SK-N-SH (cell line): ENCODE measurements at regions not wholly inside any gene's neighbourhood (a gene's known extent, or its start where the extent isn't known, plus 50 kb on each side); places are given as distances from the start of the nearest gene placed in this dataset.
"Not testable (repeated sequence)": the region's sequence is repeated elsewhere in the genome, so short reads cannot be mapped to it uniquely, and the experiment has no call there.

Experiments used
- CTCF ChIA-PET: fragments of 300-600, 350-600 bp; formaldehyde crosslinking; extraction: SDS; loops from one replicate; lab custom pipeline; 2021; lab: Yijun Ruan, JAX
- POLR2A ChIA-PET: fragments of 350-600 bp; sonication (Branson Sonifier 250); formaldehyde crosslinking; extraction: SDS; loops from one replicate; lab custom pipeline; 2020; ENCODE audit warnings: antibody characterized with exemption, inconsistent platforms; lab: Yijun Ruan, JAX
- DNase-seq: peaks from one replicate; pipeline ENCODE4 v3.0.0; 2012
- H2AFZ ChIP-seq: fragments of 200-600 bp; sonication (generic); 2 replicates; pipeline ENCODE4 v1.8.1; 2016; ENCODE audit warnings: antibody characterized with exemption, mild to moderate bottlenecking, low read depth
- H3F3A ChIP-seq: fragments of 200-600 bp; sonication (generic); replicated peaks from 2 replicates; pipeline ENCODE3; 2016; ENCODE audit warnings: antibody characterized with exemption, mild to moderate bottlenecking; ENCODE audit not compliant: insufficient read depth
- H3K27ac ChIP-seq, 2 experiments: fragments of 200-500 bp in 1 of 2; fragments of 200-600 bp in 1 of 2; sonication (Bioruptor generic) in 1 of 2; sonication (generic), shearing (Covaris generic) in 1 of 2; 2 replicates each; pipeline versions ENCODE4 v1.5.1 to v1.6.1; 2014 to 2016; ENCODE audit warnings: low read depth in 2 of 2, inconsistent platforms in 1 of 2, low read length in 1 of 2, mild to moderate bottlenecking in 1 of 2, mixed read lengths in 1 of 2
- H3K27me3 ChIP-seq: fragments of 200-600 bp; sonication (generic), shearing (Covaris generic); 2 replicates; pipeline ENCODE4 v1.6.1; 2016; ENCODE audit warnings: mixed run types; ENCODE audit not compliant: insufficient read depth
- H3K36me3 ChIP-seq, 2 experiments: fragments of 200-500 bp in 1 of 2; fragments of 200-600 bp in 1 of 2; sonication (Bioruptor generic) in 1 of 2; sonication (generic) in 1 of 2; replicated peaks in 1 of 2; 2 replicates each; pipeline versions ENCODE3 to v1.5.1; 2014 to 2016; ENCODE audit warnings: low read length in 1 of 2, mild to moderate bottlenecking in 1 of 2; ENCODE audit not compliant: insufficient read depth in 2 of 2, control insufficient read depth in 1 of 2
- H3K4me1 ChIP-seq, 2 experiments: fragments of 200-500 bp in 1 of 2; fragments of 200-600 bp in 1 of 2; sonication (Bioruptor generic) in 1 of 2; sonication (generic), shearing (Covaris generic) in 1 of 2; 2 replicates each; pipeline versions ENCODE4 v1.5.1 to v1.6.1; 2014 to 2016; ENCODE audit warnings: low read depth in 1 of 2, low read length in 1 of 2, mixed run types in 1 of 2; ENCODE audit not compliant: insufficient read depth in 2 of 2, control insufficient read depth in 1 of 2
- H3K4me2 ChIP-seq: fragments of 200-600 bp; sonication (generic), shearing (Covaris generic); 2 replicates; pipeline ENCODE4 v1.6.1; 2017; ENCODE audit warnings: mixed run types
- H3K4me3 ChIP-seq, 2 experiments: fragments of 200-500 bp in 1 of 2; fragments of 200-600 bp in 1 of 2; sonication (Bioruptor generic) in 1 of 2; sonication (generic), shearing (Covaris generic) in 1 of 2; 2 replicates each; pipeline versions ENCODE4 v1.5.1 to v1.8.1; 2014 to 2016; ENCODE audit warnings: low read depth in 2 of 2, inconsistent platforms in 1 of 2, low read length in 1 of 2, mild to moderate bottlenecking in 1 of 2, mixed read lengths in 1 of 2, moderate library complexity in 1 of 2
- H3K79me2 ChIP-seq: fragments of 200-600 bp; sonication (generic); 2 replicates; pipeline ENCODE4 v1.8.1; 2017; ENCODE audit warnings: mild to moderate bottlenecking; ENCODE audit not compliant: insufficient read depth
- H3K9ac ChIP-seq: fragments of 200-600 bp; sonication (generic); 2 replicates; pipeline ENCODE4 v1.6.1; 2017; ENCODE audit warnings: mixed run types
- H3K9me2 ChIP-seq: fragments of 200-600 bp; sonication (generic); 2 replicates; pipeline ENCODE4 v1.6.1; 2017; ENCODE audit warnings: mixed run types
- H3K9me3 ChIP-seq: fragments of 200-600 bp; sonication (generic); 2 replicates; pipeline ENCODE4 v1.6.1; 2017; ENCODE audit warnings: mixed run types, mild to moderate bottlenecking, moderate library complexity
- H4K20me1 ChIP-seq: fragments of 200-600 bp; sonication (generic); 2 replicates; pipeline ENCODE4 v1.6.1; 2017; ENCODE audit warnings: mild to moderate bottlenecking, mixed run types; ENCODE audit not compliant: insufficient read depth
- CHD2 ChIP-seq: fragments of 150-350 bp; IDR thresholded peaks from 2 replicates; pipeline ENCODE4 v1.6.1; 2018; ENCODE audit warnings: low read length; ENCODE audit not compliant: partially characterized antibody
- ELF1 ChIP-seq: IDR thresholded peaks from 2 replicates; pipeline ENCODE4 v1.4.0; 2012
- EP300 ChIP-seq, 2 experiments: IDR thresholded peaks; 2 replicates each; pipeline versions ENCODE4 v1.4.0 to v1.6.1; 2012; ENCODE audit warnings: borderline replicate concordance in 1 of 2, low read depth in 1 of 2, low read length in 1 of 2
- EZH2phosphoT487 ChIP-seq: fragments of 200-600 bp; sonication (generic); IDR thresholded peaks from 2 replicates; pipeline ENCODE4 v1.6.1; 2017; ENCODE audit warnings: low read depth, mixed run types, mild to moderate bottlenecking, antibody characterized with exemption, moderate library complexity, borderline replicate concordance
- FOXJ3 ChIP-seq: sonication (generic); formaldehyde crosslinking; IDR thresholded peaks from 2 replicates; pipeline ENCODE4 v1.5.1; 2020; ENCODE audit warnings: mild to moderate bottlenecking, missing genetic modification reagents
- GABPA ChIP-seq: IDR thresholded peaks from 2 replicates; pipeline ENCODE4 v1.4.0; 2012; ENCODE audit warnings: low read depth, mild to moderate bottlenecking
- GATA2 ChIP-seq: sonication (generic); formaldehyde crosslinking; IDR thresholded peaks from 2 replicates; pipeline ENCODE4 v1.5.0; 2020; ENCODE audit warnings: mild to moderate bottlenecking, missing genetic modification reagents
- JUND ChIP-seq: IDR thresholded peaks from 2 replicates; pipeline ENCODE4 v1.4.0; 2012
- NRF1 ChIP-seq: IDR thresholded peaks from 2 replicates; pipeline ENCODE4 v1.6.1; 2012; ENCODE audit warnings: low read depth, mild to moderate bottlenecking, low read length
- SIN3A ChIP-seq: IDR thresholded peaks from 2 replicates; pipeline ENCODE4 v1.6.1; 2012; ENCODE audit warnings: low read depth, mild to moderate bottlenecking, low read length, moderate library complexity, borderline replicate concordance
- SMC3 ChIP-seq: IDR thresholded peaks from 2 replicates; pipeline ENCODE4 v1.6.1; 2012; ENCODE audit warnings: low read depth, low read length, improper control_type of control experiment
- TCF12 ChIP-seq: IDR thresholded peaks from 2 replicates; pipeline ENCODE4 v1.4.0; 2012
- TEAD4 ChIP-seq: IDR thresholded peaks from 2 replicates; pipeline ENCODE4 v1.4.0; 2012; ENCODE audit warnings: mild to moderate bottlenecking, borderline replicate concordance; ENCODE audit not compliant: insufficient read depth
- ZBTB33 ChIP-seq: IDR thresholded peaks from 2 replicates; pipeline ENCODE4 v1.4.0; 2012; ENCODE audit warnings: low read depth, borderline replicate concordance
- WGBS: methylation state at CpG from one replicate; pipeline ENCODE4 v1.1.6; 2017; ENCODE audit warnings: low lambda C conversion rate; 5-methylcytosine and 5-hydroxymethylcytosine counted together

GRCh38 chr22:27252282-27253049, 549.1 kb downstream of the MN1 start:
- TF ChIP-seq ELF1, result no peak
- peak; percentile 34; the same call in 1 of the 2 replicates for TF ChIP-seq TCF12
- Histone ChIP-seq H2AFZ (no peak overlapping the region), H3K9me3 (no peaks in the 10 kb centered on the region), H4K20me1 (no peaks in the 10 kb centered on the region), H3K27me3 (no peaks in the 10 kb centered on the region), H3K4me2 (no peak overlapping the region), H3K79me2 (no peaks in the 10 kb centered on the region), H3K4me1 (peaks cover 0 to 2% of the 10 kb centered on the region in 2 experiments; a peak in 1 of 4 replicates), H3K4me3 (no peak overlapping the region), H3K36me3 (no peaks in the 10 kb centered on the region), H3K9me2 (no peaks in the 10 kb centered on the region), H3K27ac (no peak overlapping the region), H3K9ac (no peak overlapping the region), H3F3A (no peaks in the 10 kb centered on the region)
- 55% methylated on average over 9 of the region's 9 CpGs for WGBS
- no peak for DNase-seq
- ChIA-PET CTCF (interaction anchor here (1.2 to 1.4 kb wide), 2 partner anchors 12 to 15 kb away, joined by 3 read pairs; no protein-coding TSS in a partner anchor), POLR2A (no interaction called here)

GRCh38 chr22:27253108-27253902, 548.3 kb downstream of the MN1 start:
- no peaks in the 10 kb centered on the region for H3F3A ChIP-seq
- H3K79me2 ChIP-seq, result no peaks in the 10 kb centered on the region
- no peak for DNase-seq
- no peak overlapping the region for H3K4me3 ChIP-seq
- H3K9ac ChIP-seq, result no peak overlapping the region
- TF ChIP-seq JUND (no peak), FOXJ3 (CRISPR knock-in tag) (no peak), NRF1 (no peak), CHD2 (no peak), ELF1 (no peak), ZBTB33 (no peak), TEAD4 (no peak), GABPA (no peak), EZH2phosphoT487 (no peak), SMC3 (no peak), SIN3A (no peak), GATA2 (no peak), EP300 (IDR thresholded peaks at IDR 0.05; ENCODE audit: borderline replicate concordance in 1 of 2, low read depth in 1 of 2, low read length in 1 of 2) (no peak)
- H3K9me2 ChIP-seq, result no peaks in the 10 kb centered on the region
- H3K36me3 ChIP-seq, result no peaks in the 10 kb centered on the region
- 55% methylated on average over 9 of the region's 9 CpGs for WGBS
- H4K20me1 ChIP-seq, result no peaks in the 10 kb centered on the region
- ChIA-PET CTCF (interaction anchor here (1.2 to 1.4 kb wide), 2 partner anchors 14 to 145 kb away, joined by 3 read pairs; no protein-coding TSS in a partner anchor), POLR2A (no interaction called here)
- H3K9me3 ChIP-seq, result no peaks in the 10 kb centered on the region
- no peak overlapping the region for H2AFZ ChIP-seq
- H3K27ac ChIP-seq, result no peak overlapping the region
- H3K27me3 ChIP-seq, result no peaks in the 10 kb centered on the region
- no peak overlapping the region for H3K4me2 ChIP-seq
- H3K4me1 ChIP-seq, result peaks cover 0 to 3% of the 10 kb centered on the region in 2 experiments; a peak in 1 of 4 replicates

- H3K9me3 ChIP-seq, H2AFZ ChIP-seq, H3K4me2 ChIP-seq, H3F3A ChIP-seq, H3K79me2 ChIP-seq, DNase-seq, H4K20me1 ChIP-seq, POLR2A ChIA-PET, H3K9me2 ChIP-seq, H3K4me1 ChIP-seq, H3K36me3 ChIP-seq, H3K27me3 ChIP-seq, H3K4me3 ChIP-seq, H3K9ac ChIP-seq, H3K27ac ChIP-seq: not testable (repeated sequence)
- CTCF ChIA-PET, result interaction anchor here (1.2 to 1.4 kb wide), 3 partner anchors 78 to 152 kb away, joined by 3 read pairs; no protein-coding TSS in a partner anchor
- 53% methylated on average over 5 of the region's 5 CpGs for WGBS
Measured at GRCh38 chr22:27254063-27254462, 547.5 kb downstream of the MN1 start.
